HL-60 (cell line): ENCODE measurements at regions not wholly inside any gene's neighbourhood (a gene's known extent, or its start where the extent isn't known, plus 50 kb on each side); places are given as distances from the start of the nearest gene placed in this dataset.

Experiments used
- SPI1 ChIP-seq: IDR thresholded peaks from 2 replicates; pipeline ENCODE4 v1.6.1; 2012; ENCODE audit warnings: low read depth, mild to moderate bottlenecking, borderline replicate concordance
- TF ChIP-seq, protein P1 (sequence below): IDR thresholded peaks from 2 replicates; pipeline ENCODE4 v1.6.1; 2012; ENCODE audit warnings: low read depth; ENCODE audit not compliant: insufficient replicate concordance
- TF ChIP-seq, protein P2 (sequence below): IDR thresholded peaks from one replicate; pipeline ENCODE4 v1.5.1; 2011; ENCODE audit warnings: low read length, control low read depth, inconsistent platforms; ENCODE audit not compliant: insufficient read depth

DNA sequence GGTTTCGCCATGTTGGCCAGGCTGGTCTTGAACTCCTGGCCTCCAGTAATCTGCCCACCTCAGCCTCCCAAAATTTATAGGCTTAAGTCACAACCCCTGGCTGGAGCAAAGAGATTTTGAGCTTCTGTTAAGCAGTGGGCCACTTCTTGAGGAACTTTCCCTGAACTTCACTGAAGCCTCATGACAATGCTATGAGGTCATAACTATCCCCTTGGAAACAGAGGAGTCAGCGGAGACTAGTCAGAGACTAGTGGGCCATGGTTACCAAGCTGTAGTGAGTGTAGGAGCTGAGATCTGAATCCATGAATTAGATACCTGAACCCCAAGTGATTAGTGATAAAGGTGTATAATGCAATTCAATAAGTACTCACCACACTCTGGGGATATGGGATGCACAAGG lies 145.1 kb upstream of the MSX1 start:
- TF ChIP-seq, protein P1, sequence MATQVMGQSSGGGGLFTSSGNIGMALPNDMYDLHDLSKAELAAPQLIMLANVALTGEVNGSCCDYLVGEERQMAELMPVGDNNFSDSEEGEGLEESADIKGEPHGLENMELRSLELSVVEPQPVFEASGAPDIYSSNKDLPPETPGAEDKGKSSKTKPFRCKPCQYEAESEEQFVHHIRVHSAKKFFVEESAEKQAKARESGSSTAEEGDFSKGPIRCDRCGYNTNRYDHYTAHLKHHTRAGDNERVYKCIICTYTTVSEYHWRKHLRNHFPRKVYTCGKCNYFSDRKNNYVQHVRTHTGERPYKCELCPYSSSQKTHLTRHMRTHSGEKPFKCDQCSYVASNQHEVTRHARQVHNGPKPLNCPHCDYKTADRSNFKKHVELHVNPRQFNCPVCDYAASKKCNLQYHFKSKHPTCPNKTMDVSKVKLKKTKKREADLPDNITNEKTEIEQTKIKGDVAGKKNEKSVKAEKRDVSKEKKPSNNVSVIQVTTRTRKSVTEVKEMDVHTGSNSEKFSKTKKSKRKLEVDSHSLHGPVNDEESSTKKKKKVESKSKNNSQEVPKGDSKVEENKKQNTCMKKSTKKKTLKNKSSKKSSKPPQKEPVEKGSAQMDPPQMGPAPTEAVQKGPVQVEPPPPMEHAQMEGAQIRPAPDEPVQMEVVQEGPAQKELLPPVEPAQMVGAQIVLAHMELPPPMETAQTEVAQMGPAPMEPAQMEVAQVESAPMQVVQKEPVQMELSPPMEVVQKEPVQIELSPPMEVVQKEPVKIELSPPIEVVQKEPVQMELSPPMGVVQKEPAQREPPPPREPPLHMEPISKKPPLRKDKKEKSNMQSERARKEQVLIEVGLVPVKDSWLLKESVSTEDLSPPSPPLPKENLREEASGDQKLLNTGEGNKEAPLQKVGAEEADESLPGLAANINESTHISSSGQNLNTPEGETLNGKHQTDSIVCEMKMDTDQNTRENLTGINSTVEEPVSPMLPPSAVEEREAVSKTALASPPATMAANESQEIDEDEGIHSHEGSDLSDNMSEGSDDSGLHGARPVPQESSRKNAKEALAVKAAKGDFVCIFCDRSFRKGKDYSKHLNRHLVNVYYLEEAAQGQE, result no peak
- TF ChIP-seq, protein P2, sequence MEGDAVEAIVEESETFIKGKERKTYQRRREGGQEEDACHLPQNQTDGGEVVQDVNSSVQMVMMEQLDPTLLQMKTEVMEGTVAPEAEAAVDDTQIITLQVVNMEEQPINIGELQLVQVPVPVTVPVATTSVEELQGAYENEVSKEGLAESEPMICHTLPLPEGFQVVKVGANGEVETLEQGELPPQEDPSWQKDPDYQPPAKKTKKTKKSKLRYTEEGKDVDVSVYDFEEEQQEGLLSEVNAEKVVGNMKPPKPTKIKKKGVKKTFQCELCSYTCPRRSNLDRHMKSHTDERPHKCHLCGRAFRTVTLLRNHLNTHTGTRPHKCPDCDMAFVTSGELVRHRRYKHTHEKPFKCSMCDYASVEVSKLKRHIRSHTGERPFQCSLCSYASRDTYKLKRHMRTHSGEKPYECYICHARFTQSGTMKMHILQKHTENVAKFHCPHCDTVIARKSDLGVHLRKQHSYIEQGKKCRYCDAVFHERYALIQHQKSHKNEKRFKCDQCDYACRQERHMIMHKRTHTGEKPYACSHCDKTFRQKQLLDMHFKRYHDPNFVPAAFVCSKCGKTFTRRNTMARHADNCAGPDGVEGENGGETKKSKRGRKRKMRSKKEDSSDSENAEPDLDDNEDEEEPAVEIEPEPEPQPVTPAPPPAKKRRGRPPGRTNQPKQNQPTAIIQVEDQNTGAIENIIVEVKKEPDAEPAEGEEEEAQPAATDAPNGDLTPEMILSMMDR, result no peak
- TF ChIP-seq SPI1, result no peak
